Fibroblast of pulmonary artery (primary cell): ENCODE measurements at regions not wholly inside any gene's neighbourhood (a gene's known extent, or its start where the extent isn't known, plus 50 kb on each side); places are given as distances from the start of the nearest gene placed in this dataset.

Source experiments
- DNase-seq: peaks from one replicate; pipeline ENCODE4 v3.0.0-alpha.2; 2010; ENCODE audit warnings: low read depth
- H3K4me3 ChIP-seq: replicated peaks from 2 replicates; pipeline ENCODE4 v1.5.1; 2011; ENCODE audit warnings: low read depth, mild to moderate bottlenecking, control low read depth, low read length, moderate library complexity
- CTCF ChIP-seq: IDR thresholded peaks from 2 replicates; pipeline ENCODE4 v1.5.1; 2011; ENCODE audit warnings: mild to moderate bottlenecking, control low read depth, low read length, inconsistent platforms; ENCODE audit errors: missing control alignments

DNA sequence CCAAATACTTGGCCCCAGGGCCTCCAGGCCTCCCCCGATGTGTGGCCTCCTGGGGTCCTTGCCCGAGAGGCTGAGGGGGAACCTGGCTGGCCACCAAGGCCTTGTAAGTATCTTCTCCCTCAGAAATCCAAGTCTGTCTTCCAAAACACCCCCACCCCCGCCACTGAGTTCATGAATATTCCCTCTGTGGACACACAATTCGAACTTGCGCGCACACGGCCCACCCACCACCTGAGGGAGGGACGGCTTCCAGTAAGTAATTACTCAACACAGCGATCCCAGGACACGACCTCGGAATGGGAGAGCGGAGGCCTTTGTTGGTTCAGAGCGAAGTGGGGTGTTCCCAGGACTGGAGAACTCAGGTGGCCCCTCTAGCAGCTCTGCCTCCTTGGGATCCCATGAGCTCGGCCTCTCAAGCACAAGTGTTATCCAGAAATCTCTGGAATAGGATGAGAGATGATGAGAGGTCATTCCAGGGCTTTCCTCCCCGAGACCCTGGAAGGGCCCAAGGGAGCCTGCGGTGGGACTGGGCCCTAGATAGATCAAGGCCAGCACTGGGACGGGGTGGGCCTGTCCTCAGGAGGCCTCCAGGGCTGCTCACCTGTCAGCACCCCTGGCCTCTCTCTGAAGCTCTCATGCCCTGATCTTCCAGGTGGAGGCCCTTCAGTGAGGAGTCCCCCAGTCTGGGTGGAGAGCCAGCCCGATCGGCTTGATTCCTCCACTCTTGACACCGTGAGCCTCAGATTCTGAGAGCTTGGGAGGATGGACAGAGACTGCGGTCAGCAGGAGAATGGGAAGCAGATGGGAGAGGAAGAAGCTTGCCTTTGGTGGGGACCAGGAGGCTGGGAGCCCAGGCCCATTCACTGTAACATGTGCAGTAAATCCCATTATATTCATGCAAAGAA is 219.0 kb upstream of the RTL1 start:
- DNase-seq, result no peak
- no peak for TF ChIP-seq CTCF
- no peak overlapping the region for H3K4me3 ChIP-seq

DNA sequence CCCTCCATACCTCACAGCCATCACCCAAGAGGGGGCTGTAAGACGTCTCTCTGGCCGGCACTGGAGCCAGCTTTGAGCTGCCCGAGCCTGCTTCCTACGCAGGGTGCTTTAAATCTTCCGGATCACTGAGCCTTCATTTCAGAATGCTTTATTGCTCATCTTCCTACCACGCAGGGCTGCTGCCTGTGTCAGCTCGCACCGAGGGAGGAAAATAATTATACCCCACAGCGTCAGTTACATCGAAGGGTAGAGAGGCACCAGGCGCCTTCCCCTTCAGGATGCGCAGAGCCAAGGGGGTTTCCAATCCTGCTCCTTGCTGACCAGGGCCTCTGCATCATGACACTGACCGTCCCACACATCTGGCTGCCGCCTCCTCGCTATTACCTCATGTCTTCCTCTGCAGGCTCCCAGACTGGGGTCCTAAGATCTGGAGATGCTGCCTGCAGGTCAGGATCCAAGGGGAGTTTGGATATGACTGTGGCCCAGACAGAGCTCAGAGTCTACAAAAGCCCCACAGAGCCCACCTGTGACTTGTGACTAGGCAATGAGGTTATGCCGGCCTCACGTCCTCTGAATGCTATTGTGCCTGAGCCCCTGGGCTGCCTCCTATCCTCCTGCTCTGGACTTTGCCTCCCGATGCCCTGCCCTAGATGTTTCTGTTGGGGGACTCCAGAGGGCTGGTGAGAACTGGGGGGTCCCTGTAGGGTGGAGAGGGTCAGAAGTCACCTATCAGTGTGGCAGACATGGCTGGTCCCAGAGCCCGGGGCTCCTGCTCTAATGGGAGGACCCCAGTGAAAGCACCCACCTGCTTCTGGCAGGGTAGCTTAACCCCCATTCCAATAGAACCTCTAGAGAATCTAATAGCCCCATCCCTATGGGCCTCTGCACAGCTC is 220.3 kb upstream of the RTL1 start:
- H3K4me3 ChIP-seq, result no peak overlapping the region
- no peak for DNase-seq
- TF ChIP-seq CTCF, result no peak

DNA sequence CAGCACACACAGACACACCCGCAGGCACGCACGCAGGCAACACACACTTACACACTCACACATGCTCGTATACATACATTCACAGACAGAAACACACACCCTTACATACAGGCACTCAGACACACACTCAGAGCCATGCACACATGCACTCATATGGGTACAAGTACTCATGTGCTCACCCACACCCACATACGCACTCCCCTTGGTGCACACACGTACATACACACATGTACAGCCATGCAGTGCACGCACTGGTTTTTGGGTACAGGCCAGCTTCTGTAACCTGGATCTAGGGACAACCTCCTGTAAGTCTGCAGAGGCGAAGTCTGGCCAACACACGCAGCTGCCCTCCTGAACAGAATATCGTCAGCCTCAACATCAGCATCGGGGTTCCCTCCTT is 221.3 kb upstream of the RTL1 start:
- no peak for TF ChIP-seq CTCF
- DNase-seq, result no peak
- H3K4me3 ChIP-seq, result no peak overlapping the region

- no peak for DNase-seq
- no peak for TF ChIP-seq CTCF
- H3K4me3 ChIP-seq, result no peak overlapping the region
Observed at GRCh38 chr14:101125313-101125712, 221.8 kb upstream of the RTL1 start.

GRCh38 chr14:101125719-101126651 is 222.5 kb upstream of the RTL1 start:
- H3K4me3 ChIP-seq, result no peak overlapping the region
- DNase-seq, result no peak

More at GRCh38 chr14:101125719-101126651, 222.5 kb upstream of the RTL1 start:
- no peak for TF ChIP-seq CTCF
